ENCODE measurements at regions not wholly inside any gene's neighbourhood (a gene's known extent, or its start where the extent isn't known, plus 50 kb on each side); places are given as distances from the start of the nearest gene placed in this dataset.

DNA sequence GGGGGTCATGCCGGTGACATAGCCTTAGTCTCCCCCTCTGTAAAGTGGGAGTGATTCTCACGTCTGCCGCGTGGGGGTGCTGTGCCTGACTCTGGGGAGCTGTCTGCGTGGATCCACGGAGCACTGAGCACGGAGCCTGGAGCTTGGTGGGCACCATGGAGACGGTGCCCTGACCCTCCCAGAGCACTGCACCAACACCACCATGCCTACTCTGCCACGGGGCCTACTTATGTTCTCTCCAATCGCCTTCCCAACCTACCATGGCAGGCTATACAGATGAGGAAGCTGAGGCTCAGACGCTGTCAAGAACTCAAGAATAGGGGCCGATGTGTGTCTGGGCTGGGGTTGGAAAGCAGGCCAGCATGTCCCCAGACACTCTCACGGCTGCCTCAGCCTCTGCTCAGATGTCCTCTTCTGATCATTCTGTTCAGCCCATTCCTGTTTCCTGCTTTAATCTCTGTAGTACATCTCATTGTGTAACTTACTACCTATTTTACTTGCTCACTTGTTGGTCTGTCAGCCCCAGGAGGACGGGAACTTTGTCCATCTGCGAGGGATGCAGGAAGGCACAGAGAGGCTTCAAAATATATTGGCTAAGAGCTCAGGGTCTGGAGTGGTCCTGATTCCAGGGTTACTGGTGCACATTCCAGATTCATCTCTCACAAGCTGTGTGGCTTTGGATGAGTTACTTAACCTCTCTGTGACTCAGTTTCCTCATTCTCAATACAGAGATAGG, 168.1 kb upstream of the HS6ST1 start:
- H3K79me2 ChIP-seq = no peaks in the 10 kb centered on the region
- no peaks in the 10 kb centered on the region for H3K4me1 ChIP-seq
- no peak overlapping the region for H3K9ac ChIP-seq
- TF ChIP-seq, protein P1, sequence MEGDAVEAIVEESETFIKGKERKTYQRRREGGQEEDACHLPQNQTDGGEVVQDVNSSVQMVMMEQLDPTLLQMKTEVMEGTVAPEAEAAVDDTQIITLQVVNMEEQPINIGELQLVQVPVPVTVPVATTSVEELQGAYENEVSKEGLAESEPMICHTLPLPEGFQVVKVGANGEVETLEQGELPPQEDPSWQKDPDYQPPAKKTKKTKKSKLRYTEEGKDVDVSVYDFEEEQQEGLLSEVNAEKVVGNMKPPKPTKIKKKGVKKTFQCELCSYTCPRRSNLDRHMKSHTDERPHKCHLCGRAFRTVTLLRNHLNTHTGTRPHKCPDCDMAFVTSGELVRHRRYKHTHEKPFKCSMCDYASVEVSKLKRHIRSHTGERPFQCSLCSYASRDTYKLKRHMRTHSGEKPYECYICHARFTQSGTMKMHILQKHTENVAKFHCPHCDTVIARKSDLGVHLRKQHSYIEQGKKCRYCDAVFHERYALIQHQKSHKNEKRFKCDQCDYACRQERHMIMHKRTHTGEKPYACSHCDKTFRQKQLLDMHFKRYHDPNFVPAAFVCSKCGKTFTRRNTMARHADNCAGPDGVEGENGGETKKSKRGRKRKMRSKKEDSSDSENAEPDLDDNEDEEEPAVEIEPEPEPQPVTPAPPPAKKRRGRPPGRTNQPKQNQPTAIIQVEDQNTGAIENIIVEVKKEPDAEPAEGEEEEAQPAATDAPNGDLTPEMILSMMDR (IDR thresholded peaks at IDR 0.05) = no peak
- no peak overlapping the region for H3K27ac ChIP-seq
- H3K27me3 ChIP-seq (ENCODE audit: control insufficient read depth, insufficient read depth, low read length) = no peaks in the 10 kb centered on the region
- H3K9me3 ChIP-seq (ENCODE audit: control insufficient read depth, low read length) = peaks cover 1% of the 10 kb centered on the region
- no peak overlapping the region for H3K4me3 ChIP-seq (ENCODE audit: low read depth, low read length)
- no peaks in the 10 kb centered on the region for H3K36me3 ChIP-seq (ENCODE audit: control insufficient read depth, insufficient read depth, low read length)
- no peak overlapping the region for H3K4me2 ChIP-seq (ENCODE audit: low read length)
- no peak overlapping the region for H2AFZ ChIP-seq

DNA sequence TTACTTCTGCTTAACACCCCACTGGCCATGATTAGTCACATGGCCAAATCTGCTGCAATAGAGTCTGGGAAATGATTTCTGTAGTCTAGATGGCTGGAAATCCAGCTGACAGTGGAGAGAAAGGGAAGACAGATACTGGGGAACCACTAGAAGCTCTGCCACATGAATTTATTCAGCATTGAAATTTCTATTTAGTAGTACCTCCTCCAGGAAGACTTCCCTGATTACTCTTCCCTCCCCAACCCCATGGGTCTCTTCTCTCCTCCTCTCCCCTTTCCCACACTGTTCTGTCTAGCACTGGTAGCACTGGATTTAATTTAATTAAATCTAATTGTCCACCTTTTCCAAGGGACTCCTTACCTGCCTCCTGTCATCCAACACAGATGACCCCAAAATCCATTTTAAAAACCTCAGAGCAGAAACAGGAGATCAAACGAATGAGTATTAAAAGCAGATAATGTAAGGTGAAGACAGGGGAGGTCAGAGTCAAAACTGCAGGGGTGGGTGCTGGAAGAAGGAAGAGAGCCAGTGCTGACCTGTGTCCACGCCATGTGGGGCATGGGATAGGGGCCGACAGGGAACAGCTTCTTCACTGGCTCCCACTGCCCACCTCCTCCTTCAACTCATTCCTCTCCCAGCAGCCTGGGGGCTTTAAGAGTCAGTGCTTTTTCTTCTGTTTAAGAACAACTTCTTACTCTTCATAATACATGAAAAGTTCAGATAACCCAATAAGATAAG, 169.2 kb upstream of the HS6ST1 start:
- Histone ChIP-seq H3K4me1 (no peaks in the 10 kb centered on the region), H3K4me3 (ENCODE audit: low read depth, low read length) (no peak overlapping the region), H2AFZ (no peak overlapping the region), H3K36me3 (ENCODE audit: control insufficient read depth, insufficient read depth, low read length) (no peaks in the 10 kb centered on the region), H3K79me2 (no peaks in the 10 kb centered on the region), H3K9me3 (ENCODE audit: control insufficient read depth, low read length) (no peaks in the 10 kb centered on the region), H3K9ac (no peak overlapping the region), H3K27ac (no peak overlapping the region), H3K4me2 (ENCODE audit: low read length) (no peak overlapping the region), H3K27me3 (ENCODE audit: control insufficient read depth, insufficient read depth, low read length) (no peaks in the 10 kb centered on the region)
- TF ChIP-seq, protein P1 (IDR thresholded peaks at IDR 0.05) = no peak

DNA sequence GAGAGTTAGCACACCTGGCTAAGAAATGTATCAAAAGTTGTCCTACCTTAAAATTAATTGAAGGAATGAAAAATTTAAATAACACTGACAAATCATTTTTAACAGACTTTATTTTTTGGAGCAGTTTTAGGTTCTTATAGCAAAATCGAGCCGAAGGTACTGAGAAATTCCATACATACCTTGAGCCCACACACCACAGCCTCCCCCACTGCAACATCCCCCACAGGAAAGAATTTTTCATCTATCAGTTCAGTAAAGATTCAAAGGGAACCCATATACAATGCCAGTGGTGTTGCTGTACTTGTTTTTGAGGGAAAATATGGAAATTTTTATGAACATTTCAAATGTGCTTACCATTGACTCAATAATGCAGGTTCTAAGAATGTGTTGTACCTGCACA, 169.8 kb upstream of the HS6ST1 start:
- Histone ChIP-seq H3K4me3 (ENCODE audit: low read depth, low read length) (no peak overlapping the region), H3K4me2 (ENCODE audit: low read length) (no peak overlapping the region), H3K27ac (no peak overlapping the region), H3K9ac (no peak overlapping the region), H3K9me3 (ENCODE audit: control insufficient read depth, low read length) (no peaks in the 10 kb centered on the region), H3K79me2 (no peaks in the 10 kb centered on the region), H3K4me1 (no peaks in the 10 kb centered on the region), H3K27me3 (ENCODE audit: control insufficient read depth, insufficient read depth, low read length) (no peaks in the 10 kb centered on the region), H2AFZ (no peak overlapping the region), H3K36me3 (ENCODE audit: control insufficient read depth, insufficient read depth, low read length) (no peaks in the 10 kb centered on the region)
- TF ChIP-seq, protein P1 (IDR thresholded peaks at IDR 0.05) = no peak

DNA sequence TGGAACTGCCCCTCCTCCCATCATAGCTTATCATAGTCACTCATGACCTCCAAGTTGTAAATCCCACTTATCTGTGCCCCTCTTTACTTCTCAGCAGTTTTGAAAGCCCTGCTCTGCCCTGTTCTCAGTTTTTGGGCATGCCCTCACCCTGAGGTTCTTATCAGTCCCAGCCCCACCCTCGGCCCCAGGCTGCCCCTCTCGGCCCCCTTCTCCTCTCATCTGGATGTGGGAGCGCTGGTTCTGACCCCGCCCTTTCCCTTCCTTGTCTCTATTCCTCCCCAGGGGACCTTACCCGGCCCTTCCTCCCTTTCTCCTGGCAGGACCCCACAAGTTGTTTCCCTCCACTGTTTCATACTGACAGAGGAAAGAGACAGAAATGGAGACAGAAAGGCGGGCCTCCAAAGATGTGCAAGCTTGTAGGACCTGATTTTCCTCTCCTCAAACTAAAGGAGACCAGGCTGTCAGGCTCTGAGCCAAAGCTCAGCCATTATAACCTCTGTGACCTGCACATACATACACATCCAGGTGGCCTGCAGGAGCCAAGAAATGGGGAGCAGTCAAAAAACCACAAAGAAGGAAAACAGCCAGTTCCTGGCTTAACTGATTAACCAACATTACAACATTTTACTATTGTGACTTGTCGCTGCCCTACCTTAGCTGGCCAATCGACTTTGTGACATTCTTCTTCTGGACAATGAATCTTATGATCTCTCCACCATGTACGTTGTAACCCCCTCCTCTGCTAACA, 171.0 kb upstream of the HS6ST1 start:
- no peak overlapping the region for H3K27ac ChIP-seq
- H2AFZ ChIP-seq = no peak overlapping the region
- no peak overlapping the region for H3K4me2 ChIP-seq (ENCODE audit: low read length)
- H3K27me3 ChIP-seq (ENCODE audit: control insufficient read depth, insufficient read depth, low read length) = no peaks in the 10 kb centered on the region
- H3K36me3 ChIP-seq (ENCODE audit: control insufficient read depth, insufficient read depth, low read length) = no peaks in the 10 kb centered on the region
- H3K9ac ChIP-seq = no peak overlapping the region
- no peaks in the 10 kb centered on the region for H3K79me2 ChIP-seq
- no peaks in the 10 kb centered on the region for H3K9me3 ChIP-seq (ENCODE audit: control insufficient read depth, low read length)
- H3K4me3 ChIP-seq (ENCODE audit: low read depth, low read length) = no peak overlapping the region
- no peaks in the 10 kb centered on the region for H3K4me1 ChIP-seq
- TF ChIP-seq, protein P1 (IDR thresholded peaks at IDR 0.05) = no peak

All from parathyroid adenoma (tissue), 2 donors.